ENCODE measurements at regions not wholly inside any gene's neighbourhood (a gene's known extent, or its start where the extent isn't known, plus 50 kb on each side); places are given as distances from the start of the nearest gene placed in this dataset.

DNA sequence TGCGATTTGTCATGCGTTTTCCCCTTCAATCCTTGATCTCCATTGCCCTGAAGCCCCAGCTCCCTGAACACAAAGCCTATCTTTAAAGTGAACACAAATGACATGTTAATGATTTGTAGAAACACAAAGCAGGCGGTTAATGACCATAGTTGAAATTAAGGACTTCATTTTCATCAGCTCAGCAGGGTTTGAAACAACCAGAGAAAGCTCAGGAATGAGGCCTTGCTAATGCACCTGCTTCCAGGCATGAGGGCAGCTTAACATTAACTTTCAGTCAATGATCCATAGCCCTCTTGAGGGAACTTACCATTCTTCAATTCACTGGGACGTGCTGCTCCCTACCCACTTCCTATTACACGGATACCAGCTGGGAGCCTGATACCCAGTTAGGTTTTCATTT, 427.2 kb upstream of the CBLB start:
- TF ChIP-seq, protein P1, sequence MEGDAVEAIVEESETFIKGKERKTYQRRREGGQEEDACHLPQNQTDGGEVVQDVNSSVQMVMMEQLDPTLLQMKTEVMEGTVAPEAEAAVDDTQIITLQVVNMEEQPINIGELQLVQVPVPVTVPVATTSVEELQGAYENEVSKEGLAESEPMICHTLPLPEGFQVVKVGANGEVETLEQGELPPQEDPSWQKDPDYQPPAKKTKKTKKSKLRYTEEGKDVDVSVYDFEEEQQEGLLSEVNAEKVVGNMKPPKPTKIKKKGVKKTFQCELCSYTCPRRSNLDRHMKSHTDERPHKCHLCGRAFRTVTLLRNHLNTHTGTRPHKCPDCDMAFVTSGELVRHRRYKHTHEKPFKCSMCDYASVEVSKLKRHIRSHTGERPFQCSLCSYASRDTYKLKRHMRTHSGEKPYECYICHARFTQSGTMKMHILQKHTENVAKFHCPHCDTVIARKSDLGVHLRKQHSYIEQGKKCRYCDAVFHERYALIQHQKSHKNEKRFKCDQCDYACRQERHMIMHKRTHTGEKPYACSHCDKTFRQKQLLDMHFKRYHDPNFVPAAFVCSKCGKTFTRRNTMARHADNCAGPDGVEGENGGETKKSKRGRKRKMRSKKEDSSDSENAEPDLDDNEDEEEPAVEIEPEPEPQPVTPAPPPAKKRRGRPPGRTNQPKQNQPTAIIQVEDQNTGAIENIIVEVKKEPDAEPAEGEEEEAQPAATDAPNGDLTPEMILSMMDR (IDR thresholded peaks at IDR 0.05), result no peak
- no peak for TF ChIP-seq POLR2A (IDR thresholded peaks at IDR 0.05)
